MCF 10A (cell line): ENCODE measurements at regions not wholly inside any gene's neighbourhood (a gene's known extent, or its start where the extent isn't known, plus 50 kb on each side); places are given as distances from the start of the nearest gene placed in this dataset.

Source experiments
- BruUV-seq: library from RNA; stranded (reverse); fragments of 400-500 nt; replicated peaks from 2 replicates; lab custom pipeline; 2021; lab: Mats Ljungman, UMichigan
- CTCF ChIA-PET: fragments of 300-600 bp; sonication (Branson Sonifier 250); formaldehyde crosslinking; extraction: SDS; loops from one replicate; lab custom pipeline; 2021; ENCODE audit warnings: antibody characterized with exemption, inconsistent platforms; lab: Yijun Ruan, JAX
- POLR2A ChIA-PET: fragments of 300-600, 350-650 bp; sonication (Branson Sonifier 250); formaldehyde crosslinking; extraction: SDS; loops from one replicate; lab custom pipeline; 2020; ENCODE audit warnings: antibody characterized with exemption, inconsistent platforms; lab: Yijun Ruan, JAX
- DNase-seq: peaks from one replicate; pipeline ENCODE4 v3.0.0-alpha.2; 2018; ENCODE audit not compliant: unreplicated experiment
- H3K27ac Mint-ChIP-seq: one replicate; pipeline ENCODE4 v1.8.0; 2022; ENCODE audit warnings: mild to moderate bottlenecking, low read depth, mixed read lengths; ENCODE audit not compliant: unreplicated experiment
- H3K27me3 Mint-ChIP-seq: one replicate; pipeline ENCODE4 v1.8.0; 2022; ENCODE audit warnings: mixed read lengths; ENCODE audit not compliant: insufficient read depth, unreplicated experiment
- H3K36me3 Mint-ChIP-seq: one replicate; pipeline ENCODE4 v1.8.0; 2022; ENCODE audit warnings: mild to moderate bottlenecking, moderate library complexity, mixed read lengths; ENCODE audit not compliant: insufficient read depth, unreplicated experiment
- H3K4me1 Mint-ChIP-seq: one replicate; pipeline ENCODE4 v1.8.0; 2022; ENCODE audit warnings: mixed read lengths; ENCODE audit not compliant: insufficient read depth, unreplicated experiment
- H3K4me3 Mint-ChIP-seq: one replicate; pipeline ENCODE4 v1.8.0; 2022; ENCODE audit warnings: mild to moderate bottlenecking, moderate library complexity, mixed read lengths; ENCODE audit not compliant: unreplicated experiment
- H3K9me3 Mint-ChIP-seq: one replicate; pipeline ENCODE4 v1.8.0; 2022; ENCODE audit warnings: mixed read lengths; ENCODE audit not compliant: unreplicated experiment
- intact Hi-C: fragments of 100-400 bp; cut with micrococcal nuclease; formaldehyde crosslinking; loops from 2 replicates; pipeline ENCODE4 v1.14.1; 2022
- TF ChIP-seq, protein P1 (sequence below): fragments of 200-600 bp; IDR thresholded peaks from one replicate; pipeline ENCODE4 v1.8.0; 2022; ENCODE audit warnings: antibody characterized with exemption, mild to moderate bottlenecking; ENCODE audit not compliant: unreplicated experiment

DNA sequence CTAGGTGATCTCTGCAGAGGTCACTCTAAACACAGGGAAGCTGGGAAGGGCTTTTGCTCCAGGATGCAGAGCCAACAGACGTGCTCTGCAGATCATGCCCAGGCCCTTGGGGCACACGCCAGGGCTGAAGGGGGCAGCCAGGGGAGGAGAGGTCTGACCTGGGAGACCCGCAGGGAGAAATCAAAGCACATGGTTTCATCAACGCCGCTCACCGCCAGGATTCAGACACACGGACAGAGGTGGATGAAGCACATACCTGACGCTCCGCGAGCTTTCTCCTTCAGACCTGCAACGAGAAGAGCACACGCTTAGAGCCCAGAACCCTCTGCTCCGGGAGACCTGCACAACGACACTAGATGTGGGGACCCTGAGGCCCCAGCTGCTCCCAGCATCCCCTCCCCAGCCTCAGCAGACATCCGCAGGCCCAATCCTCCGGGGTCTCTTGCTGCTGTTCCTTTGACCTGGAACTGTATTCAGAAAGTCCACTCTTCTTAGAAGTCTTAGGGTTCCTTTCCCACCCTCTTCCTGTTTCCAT lies 90.7 kb upstream of the IQSEC1 start:
- DNase-seq = no peak
- Mint-ChIP-seq H3K4me3 (no peak overlapping the region), H3K27me3 (peaks cover 36% of the 10 kb centered on the region), H3K27ac (no peak overlapping the region), H3K9me3 (no peaks in the 10 kb centered on the region), H3K36me3 (peaks cover 11% of the 10 kb centered on the region), H3K4me1 (peaks cover 6% of the 10 kb centered on the region)
- CTCF ChIA-PET = no interaction called here
- POLR2A ChIA-PET = no interaction called here
- TF ChIP-seq, protein P1, sequence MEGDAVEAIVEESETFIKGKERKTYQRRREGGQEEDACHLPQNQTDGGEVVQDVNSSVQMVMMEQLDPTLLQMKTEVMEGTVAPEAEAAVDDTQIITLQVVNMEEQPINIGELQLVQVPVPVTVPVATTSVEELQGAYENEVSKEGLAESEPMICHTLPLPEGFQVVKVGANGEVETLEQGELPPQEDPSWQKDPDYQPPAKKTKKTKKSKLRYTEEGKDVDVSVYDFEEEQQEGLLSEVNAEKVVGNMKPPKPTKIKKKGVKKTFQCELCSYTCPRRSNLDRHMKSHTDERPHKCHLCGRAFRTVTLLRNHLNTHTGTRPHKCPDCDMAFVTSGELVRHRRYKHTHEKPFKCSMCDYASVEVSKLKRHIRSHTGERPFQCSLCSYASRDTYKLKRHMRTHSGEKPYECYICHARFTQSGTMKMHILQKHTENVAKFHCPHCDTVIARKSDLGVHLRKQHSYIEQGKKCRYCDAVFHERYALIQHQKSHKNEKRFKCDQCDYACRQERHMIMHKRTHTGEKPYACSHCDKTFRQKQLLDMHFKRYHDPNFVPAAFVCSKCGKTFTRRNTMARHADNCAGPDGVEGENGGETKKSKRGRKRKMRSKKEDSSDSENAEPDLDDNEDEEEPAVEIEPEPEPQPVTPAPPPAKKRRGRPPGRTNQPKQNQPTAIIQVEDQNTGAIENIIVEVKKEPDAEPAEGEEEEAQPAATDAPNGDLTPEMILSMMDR = no peak
- intact Hi-C loops = no loop called here
- BruUV-seq = no TSS peak

GRCh38 chr3:13162549-13163320 lies 89.5 kb upstream of the IQSEC1 start:
- peaks cover 11% of the 10 kb centered on the region for H3K36me3 Mint-ChIP-seq
- H3K4me1 Mint-ChIP-seq = peaks cover 6% of the 10 kb centered on the region
- BruUV-seq = no TSS peak
- ChIA-PET POLR2A (no interaction called here), CTCF (interaction anchor here (0.6 kb wide), 1 partner anchor 191 kb away, joined by 3 read pairs; no protein-coding TSS in a partner anchor)
- no peak overlapping the region for H3K27ac Mint-ChIP-seq
- DNase-seq = no peak
- intact Hi-C loops = no loop called here
- H3K9me3 Mint-ChIP-seq = no peaks in the 10 kb centered on the region
- H3K27me3 Mint-ChIP-seq = peaks cover 30% of the 10 kb centered on the region
- H3K4me3 Mint-ChIP-seq = no peak overlapping the region
- TF ChIP-seq, protein P1 = no peak

GRCh38 chr3:13161771-13162535 lies 88.7 kb upstream of the IQSEC1 start:
- no TSS peak for BruUV-seq
- ChIA-PET POLR2A (no interaction called here), CTCF (interaction anchor here (0.6 kb wide), 1 partner anchor 192 kb away, joined by 3 read pairs; no protein-coding TSS in a partner anchor)
- no peak overlapping the region for H3K4me3 Mint-ChIP-seq
- H3K4me1 Mint-ChIP-seq = peaks cover 6% of the 10 kb centered on the region
- intact Hi-C loops = no loop called here
- TF ChIP-seq, protein P1 = no peak
- DNase-seq = no peak
- no peak overlapping the region for H3K27ac Mint-ChIP-seq
- H3K9me3 Mint-ChIP-seq = no peaks in the 10 kb centered on the region
- H3K36me3 Mint-ChIP-seq = peaks cover 11% of the 10 kb centered on the region
- peaks cover 32% of the 10 kb centered on the region for H3K27me3 Mint-ChIP-seq
